B cell (primary cell): ENCODE measurements at regions not wholly inside any gene's neighbourhood (a gene's known extent, or its start where the extent isn't known, plus 50 kb on each side); places are given as distances from the start of the nearest gene placed in this dataset.

Experiments
- CTCF ChIP-seq: fragments of 200-600 bp; IDR thresholded peaks from one replicate; pipeline ENCODE4 v1.8.0; 2022; ENCODE audit warnings: antibody characterized with exemption, mild to moderate bottlenecking
- EZH2 ChIP-seq: IDR thresholded peaks from 2 replicates; pipeline ENCODE4 v1.6.1; 2012; ENCODE audit warnings: borderline replicate concordance, low read depth, mild to moderate bottlenecking, moderate library complexity, low read length; ENCODE audit not compliant: insufficient read depth, poor library complexity, severe bottlenecking

- no peak for TF ChIP-seq CTCF
- no peak for TF ChIP-seq EZH2
Measured at GRCh38 chr11:15557457-15558230, 442.9 kb downstream of the INSC start.
